Breast epithelium (tissue), 3 donors: ENCODE measurements at regions not wholly inside any gene's neighbourhood (a gene's known extent, or its start where the extent isn't known, plus 50 kb on each side); places are given as distances from the start of the nearest gene placed in this dataset.

Source experiments
- CTCF ChIP-seq, 3 donors: fragments of 450-650 bp; IDR thresholded peaks; one replicate each; pipeline ENCODE4 v1.5.1; 2016 to 2017; ENCODE audit warnings: antibody characterized with exemption in 3 of 3, mild to moderate bottlenecking in 3 of 3, moderate library complexity in 3 of 3
- POLR2A ChIP-seq: fragments of 450-650 bp; IDR thresholded peaks from one replicate; pipeline ENCODE4 v1.6.1; 2016; ENCODE audit warnings: antibody characterized with exemption, mild to moderate bottlenecking, moderate library complexity
- POLR2AphosphoS5 ChIP-seq, 3 donors: sonication (generic); formaldehyde crosslinking; IDR thresholded peaks; one replicate each; pipeline ENCODE4 v1.6.1; 2017; ENCODE audit warnings: antibody characterized with exemption in 3 of 3

- TF ChIP-seq CTCF (IDR thresholded peaks at IDR 0.05) = no peak
- TF ChIP-seq POLR2A = no peak
- no peak for TF ChIP-seq POLR2AphosphoS5 (IDR thresholded peaks at IDR 0.05)
Measured at GRCh38 chr17:12365805-12366204, 299.9 kb upstream of the MYOCD start.
